Panc1 (cell line): ENCODE measurements at regions not wholly inside any gene's neighbourhood (a gene's known extent, or its start where the extent isn't known, plus 50 kb on each side); places are given as distances from the start of the nearest gene placed in this dataset.

Experiments used
- POLR2AphosphoS5 ChIP-seq: IDR thresholded peaks from 2 replicates; pipeline ENCODE4 v1.6.1; 2012; ENCODE audit warnings: mild to moderate bottlenecking, low read depth, low read length, moderate library complexity
- SIN3A ChIP-seq: IDR thresholded peaks from 2 replicates; pipeline ENCODE4 v1.6.1; 2012; ENCODE audit warnings: low read depth, mild to moderate bottlenecking, low read length, moderate library complexity, borderline replicate concordance; ENCODE audit not compliant: insufficient read depth
- TCF7L2 ChIP-seq: IDR thresholded peaks from 2 replicates; pipeline ENCODE4 v1.6.1; 2011; ENCODE audit warnings: mild to moderate bottlenecking, low read depth, low read length, inconsistent platforms
- TF ChIP-seq, protein P1 (sequence below): fragments of 450-650 bp; IDR thresholded peaks from 2 replicates; pipeline ENCODE4 v1.5.1; 2017; ENCODE audit warnings: mild to moderate bottlenecking
- TF ChIP-seq, protein P2 (sequence below), 2 experiments: IDR thresholded peaks; 2 replicates each; pipeline ENCODE4 v1.6.1; 2011 to 2012; ENCODE audit warnings: low read depth in 2 of 2, control low read depth in 1 of 2, low read length in 1 of 2, mild to moderate bottlenecking in 1 of 2, moderate library complexity in 1 of 2; ENCODE audit not compliant: insufficient read depth in 1 of 2

DNA sequence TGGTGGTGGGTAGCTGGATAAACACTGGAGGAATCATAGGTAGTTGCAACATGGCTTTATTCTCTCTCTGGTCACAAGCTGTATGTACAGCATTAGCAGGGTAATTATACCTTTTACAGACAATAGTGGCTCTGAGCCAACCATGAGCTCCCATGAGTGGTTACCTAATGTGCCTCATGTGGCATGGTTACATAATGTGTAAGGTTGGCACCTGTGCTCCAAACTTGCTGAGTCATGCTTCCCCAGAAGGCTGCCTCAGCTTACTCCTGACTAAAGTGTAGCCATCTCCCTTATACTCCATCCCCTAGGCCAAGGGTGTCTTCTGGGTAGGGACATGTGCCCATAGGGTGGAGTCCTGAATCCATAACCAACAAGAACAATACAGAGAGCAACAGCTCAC, 345.3 kb upstream of the SEMA3C start:
- TF ChIP-seq POLR2AphosphoS5 (no peak), SIN3A (no peak), TCF7L2 (no peak)
- TF ChIP-seq, protein P1, sequence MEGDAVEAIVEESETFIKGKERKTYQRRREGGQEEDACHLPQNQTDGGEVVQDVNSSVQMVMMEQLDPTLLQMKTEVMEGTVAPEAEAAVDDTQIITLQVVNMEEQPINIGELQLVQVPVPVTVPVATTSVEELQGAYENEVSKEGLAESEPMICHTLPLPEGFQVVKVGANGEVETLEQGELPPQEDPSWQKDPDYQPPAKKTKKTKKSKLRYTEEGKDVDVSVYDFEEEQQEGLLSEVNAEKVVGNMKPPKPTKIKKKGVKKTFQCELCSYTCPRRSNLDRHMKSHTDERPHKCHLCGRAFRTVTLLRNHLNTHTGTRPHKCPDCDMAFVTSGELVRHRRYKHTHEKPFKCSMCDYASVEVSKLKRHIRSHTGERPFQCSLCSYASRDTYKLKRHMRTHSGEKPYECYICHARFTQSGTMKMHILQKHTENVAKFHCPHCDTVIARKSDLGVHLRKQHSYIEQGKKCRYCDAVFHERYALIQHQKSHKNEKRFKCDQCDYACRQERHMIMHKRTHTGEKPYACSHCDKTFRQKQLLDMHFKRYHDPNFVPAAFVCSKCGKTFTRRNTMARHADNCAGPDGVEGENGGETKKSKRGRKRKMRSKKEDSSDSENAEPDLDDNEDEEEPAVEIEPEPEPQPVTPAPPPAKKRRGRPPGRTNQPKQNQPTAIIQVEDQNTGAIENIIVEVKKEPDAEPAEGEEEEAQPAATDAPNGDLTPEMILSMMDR = no peak
- TF ChIP-seq, protein P2, sequence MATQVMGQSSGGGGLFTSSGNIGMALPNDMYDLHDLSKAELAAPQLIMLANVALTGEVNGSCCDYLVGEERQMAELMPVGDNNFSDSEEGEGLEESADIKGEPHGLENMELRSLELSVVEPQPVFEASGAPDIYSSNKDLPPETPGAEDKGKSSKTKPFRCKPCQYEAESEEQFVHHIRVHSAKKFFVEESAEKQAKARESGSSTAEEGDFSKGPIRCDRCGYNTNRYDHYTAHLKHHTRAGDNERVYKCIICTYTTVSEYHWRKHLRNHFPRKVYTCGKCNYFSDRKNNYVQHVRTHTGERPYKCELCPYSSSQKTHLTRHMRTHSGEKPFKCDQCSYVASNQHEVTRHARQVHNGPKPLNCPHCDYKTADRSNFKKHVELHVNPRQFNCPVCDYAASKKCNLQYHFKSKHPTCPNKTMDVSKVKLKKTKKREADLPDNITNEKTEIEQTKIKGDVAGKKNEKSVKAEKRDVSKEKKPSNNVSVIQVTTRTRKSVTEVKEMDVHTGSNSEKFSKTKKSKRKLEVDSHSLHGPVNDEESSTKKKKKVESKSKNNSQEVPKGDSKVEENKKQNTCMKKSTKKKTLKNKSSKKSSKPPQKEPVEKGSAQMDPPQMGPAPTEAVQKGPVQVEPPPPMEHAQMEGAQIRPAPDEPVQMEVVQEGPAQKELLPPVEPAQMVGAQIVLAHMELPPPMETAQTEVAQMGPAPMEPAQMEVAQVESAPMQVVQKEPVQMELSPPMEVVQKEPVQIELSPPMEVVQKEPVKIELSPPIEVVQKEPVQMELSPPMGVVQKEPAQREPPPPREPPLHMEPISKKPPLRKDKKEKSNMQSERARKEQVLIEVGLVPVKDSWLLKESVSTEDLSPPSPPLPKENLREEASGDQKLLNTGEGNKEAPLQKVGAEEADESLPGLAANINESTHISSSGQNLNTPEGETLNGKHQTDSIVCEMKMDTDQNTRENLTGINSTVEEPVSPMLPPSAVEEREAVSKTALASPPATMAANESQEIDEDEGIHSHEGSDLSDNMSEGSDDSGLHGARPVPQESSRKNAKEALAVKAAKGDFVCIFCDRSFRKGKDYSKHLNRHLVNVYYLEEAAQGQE (IDR thresholded peaks at IDR 0.05; ENCODE audit: insufficient read depth in 1 of 2, low read depth in 2 of 2, low read length in 1 of 2) = no peak
